Spinal cord (tissue), 9 donors: ENCODE measurements at regions not wholly inside any gene's neighbourhood (a gene's known extent, or its start where the extent isn't known, plus 50 kb on each side); places are given as distances from the start of the nearest gene placed in this dataset.
A peak's percentile ranks its signal among the peaks of the same experiment; 100 is the strongest.

Experiments used
- DNase-seq, 6 donors: peaks; one replicate each; pipeline versions ENCODE4 v3.0.0 to v3.0.0-alpha.2; 2013 to 2015; ENCODE audit warnings: low spot score in 6 of 6, low read depth in 4 of 6
- H3K27ac ChIP-seq: one replicate; pipeline ENCODE4 v1.5.1; 2013; ENCODE audit warnings: low read depth, low read length, control low read depth
- H3K27me3 ChIP-seq: one replicate; pipeline ENCODE4 v1.6.1; 2013; ENCODE audit warnings: low read length; ENCODE audit not compliant: control insufficient read depth, insufficient read depth
- H3K36me3 ChIP-seq: one replicate; pipeline ENCODE4 v1.6.1; 2013; ENCODE audit warnings: low read length; ENCODE audit not compliant: control insufficient read depth, insufficient read depth
- H3K4me1 ChIP-seq: one replicate; pipeline ENCODE4 v1.6.1; 2013; ENCODE audit warnings: low read length; ENCODE audit not compliant: control insufficient read depth, insufficient read depth
- H3K4me3 ChIP-seq: one replicate; pipeline ENCODE4 v1.5.1; 2013; ENCODE audit warnings: low read depth, low read length, control low read depth
- H3K9me3 ChIP-seq: one replicate; pipeline ENCODE4 v1.6.1; 2013; ENCODE audit warnings: low read length; ENCODE audit not compliant: control insufficient read depth, insufficient read depth
- WGBS: methylation state at CpG from one replicate; pipeline ENCODE4 v1.1.5; 2013; ENCODE audit warnings: missing lambda C conversion rate; ENCODE audit not compliant: insufficient coverage; 5-methylcytosine and 5-hydroxymethylcytosine counted together
- donor health status: healthy.

GRCh38 chr5:167736992-167737391, 554.5 kb upstream of the WWC1 start:
- no peaks in the 10 kb centered on the region for H3K4me1 ChIP-seq
- H3K27ac ChIP-seq = no peak overlapping the region
- H3K27me3 ChIP-seq = no peaks in the 10 kb centered on the region
- no peaks in the 10 kb centered on the region for H3K36me3 ChIP-seq
- no peaks in the 10 kb centered on the region for H3K9me3 ChIP-seq
- no peak overlapping the region for H3K4me3 ChIP-seq
- no peak for DNase-seq
- WGBS = 56% methylated on average over 12 of the region's 12 CpGs

- no peaks in the 10 kb centered on the region for H3K9me3 ChIP-seq
- DNase-seq = no peak
- WGBS = 77% methylated on average over 2 of the region's 4 CpGs
- no peaks in the 10 kb centered on the region for H3K27me3 ChIP-seq
- H3K27ac ChIP-seq = no peak overlapping the region
- H3K36me3 ChIP-seq = no peaks in the 10 kb centered on the region
- H3K4me3 ChIP-seq = no peak overlapping the region
- no peaks in the 10 kb centered on the region for H3K4me1 ChIP-seq
These were observed 547.6 kb upstream of the WWC1 start for GRCh38 chr5:167743695-167744464.

- Histone ChIP-seq H3K27ac (no peak overlapping the region), H3K4me3 (no peak overlapping the region), H3K9me3 (no peaks in the 10 kb centered on the region), H3K36me3 (no peaks in the 10 kb centered on the region), H3K4me1 (no peaks in the 10 kb centered on the region), H3K27me3 (no peaks in the 10 kb centered on the region)
- no peak for DNase-seq
- WGBS = 59% methylated on average over 5 of the region's 6 CpGs
These were observed 545.6 kb upstream of the WWC1 start for GRCh38 chr5:167745868-167746267.

GRCh38 chr5:167750586-167750985, 540.9 kb upstream of the WWC1 start:
- peaks cover 4% of the 10 kb centered on the region for H3K4me1 ChIP-seq
- WGBS = no CpG with 5 or more reads among the region's 1 CpG
- no peaks in the 10 kb centered on the region for H3K27me3 ChIP-seq
- H3K4me3 ChIP-seq = no peak overlapping the region
- no peaks in the 10 kb centered on the region for H3K9me3 ChIP-seq
- no peak overlapping the region for H3K27ac ChIP-seq
- no peak for DNase-seq
- H3K36me3 ChIP-seq = no peaks in the 10 kb centered on the region

GRCh38 chr5:167752936-167753335, 538.5 kb upstream of the WWC1 start:
- 92% methylated on average over 2 of the region's 4 CpGs for WGBS
- H3K36me3 ChIP-seq = no peaks in the 10 kb centered on the region

GRCh38 chr5:167753725-167754490, 537.5 kb upstream of the WWC1 start:
- Histone ChIP-seq H3K9me3 (no peaks in the 10 kb centered on the region), H3K4me1 (peaks cover 4% of the 10 kb centered on the region), H3K4me3 (no peak overlapping the region), H3K36me3 (no peaks in the 10 kb centered on the region), H3K27me3 (no peaks in the 10 kb centered on the region), H3K27ac (no peak overlapping the region)
- no peak for DNase-seq
- 100% methylated on average over 1 of the region's 6 CpGs for WGBS

More at GRCh38 chr5:167752936-167753335, 538.5 kb upstream of the WWC1 start:
- Histone ChIP-seq H3K27me3 (no peaks in the 10 kb centered on the region), H3K9me3 (no peaks in the 10 kb centered on the region), H3K27ac (no peak overlapping the region), H3K4me3 (no peak overlapping the region), H3K4me1 (peaks cover 4% of the 10 kb centered on the region)
- no peak for DNase-seq

- H3K36me3 ChIP-seq = no peaks in the 10 kb centered on the region
- H3K4me3 ChIP-seq = no peak overlapping the region
- peak in 2 of 6 donors; percentile 22 to 62 for DNase-seq
- H3K4me1 ChIP-seq = peaks cover 4% of the 10 kb centered on the region
- WGBS = no CpG with 5 or more reads among the region's 5 CpGs
- no peak overlapping the region for H3K27ac ChIP-seq
- no peaks in the 10 kb centered on the region for H3K27me3 ChIP-seq
- H3K9me3 ChIP-seq = no peaks in the 10 kb centered on the region
These were observed 536.9 kb upstream of the WWC1 start for GRCh38 chr5:167754501-167755021.

- no peaks in the 10 kb centered on the region for H3K9me3 ChIP-seq
- no peak overlapping the region for H3K4me3 ChIP-seq
- peaks cover 4% of the 10 kb centered on the region for H3K4me1 ChIP-seq
- peak in 1 of 6 donors; percentile 62 for DNase-seq
- no peak overlapping the region for H3K27ac ChIP-seq
- no peaks in the 10 kb centered on the region for H3K27me3 ChIP-seq
- H3K36me3 ChIP-seq = no peaks in the 10 kb centered on the region
- no CpG with 5 or more reads among the region's 2 CpGs for WGBS
These were observed 536.0 kb upstream of the WWC1 start for GRCh38 chr5:167755420-167755819.

GRCh38 chr5:167759057-167759821, 532.2 kb upstream of the WWC1 start:
- peaks cover 4% of the 10 kb centered on the region for H3K4me1 ChIP-seq
- H3K9me3 ChIP-seq = no peaks in the 10 kb centered on the region
- H3K36me3 ChIP-seq = no peaks in the 10 kb centered on the region
- no peak overlapping the region for H3K4me3 ChIP-seq
- no peak for DNase-seq
- no peaks in the 10 kb centered on the region for H3K27me3 ChIP-seq
- 93% methylated on average over 2 of the region's 2 CpGs for WGBS
- no peak overlapping the region for H3K27ac ChIP-seq
